ENCODE measurements at regions not wholly inside any gene's neighbourhood (a gene's known extent, or its start where the extent isn't known, plus 50 kb on each side); places are given as distances from the start of the nearest gene placed in this dataset.

GRCh38 chr7:96481796-96482195, 159.9 kb upstream of the SLC25A13 start:
- H3K4me3 ChIP-seq (replicated peaks; ENCODE audit: low read depth, low read length), result no peak overlapping the region
- DNase-seq (ENCODE audit: extremely low read depth, low read depth), result no peak
- no peak for TF ChIP-seq CTCF (IDR thresholded peaks at IDR 0.05; ENCODE audit: low read depth, low read length, missing control alignments)

- DNase-seq (ENCODE audit: extremely low read depth, low read depth), result no peak
- H3K4me3 ChIP-seq (replicated peaks; ENCODE audit: low read depth, low read length), result no peak overlapping the region
- no peak for TF ChIP-seq CTCF (IDR thresholded peaks at IDR 0.05; ENCODE audit: low read depth, low read length, missing control alignments)
Observed at GRCh38 chr7:96479015-96479645, 157.2 kb upstream of the SLC25A13 start.

- no peak for TF ChIP-seq CTCF (IDR thresholded peaks at IDR 0.05; ENCODE audit: low read depth, low read length, missing control alignments)
- H3K4me3 ChIP-seq (replicated peaks; ENCODE audit: low read depth, low read length), result no peak overlapping the region
- no peak for DNase-seq (ENCODE audit: extremely low read depth, low read depth)
Observed at GRCh38 chr7:96471606-96472005, 149.7 kb upstream of the SLC25A13 start.

GRCh38 chr7:96452146-96452545, 130.2 kb upstream of the SLC25A13 start:
- DNase-seq (ENCODE audit: extremely low read depth, low read depth), result no peak
- TF ChIP-seq CTCF (IDR thresholded peaks at IDR 0.05; ENCODE audit: low read depth, low read length, missing control alignments), result no peak
- no peak overlapping the region for H3K4me3 ChIP-seq (replicated peaks; ENCODE audit: low read depth, low read length)

GRCh38 chr7:96449094-96449493, 127.2 kb upstream of the SLC25A13 start:
- no peak overlapping the region for H3K4me3 ChIP-seq (replicated peaks; ENCODE audit: low read depth, low read length)
- no peak for DNase-seq (ENCODE audit: extremely low read depth, low read depth)
- no peak for TF ChIP-seq CTCF (IDR thresholded peaks at IDR 0.05; ENCODE audit: low read depth, low read length, missing control alignments)

- H3K4me3 ChIP-seq (replicated peaks; ENCODE audit: low read depth, low read length), result no peak overlapping the region
- DNase-seq (ENCODE audit: extremely low read depth, low read depth), result no peak
- TF ChIP-seq CTCF (IDR thresholded peaks at IDR 0.05; ENCODE audit: low read depth, low read length, missing control alignments), result no peak
Observed at GRCh38 chr7:96447109-96447645, 125.3 kb upstream of the SLC25A13 start.

Data from HFF-Myc (cell line).